SK-N-SH (cell line): ENCODE measurements at regions not wholly inside any gene's neighbourhood (a gene's known extent, or its start where the extent isn't known, plus 50 kb on each side); places are given as distances from the start of the nearest gene placed in this dataset.

ENCODE experiments used
- EZH2phosphoT487 ChIP-seq: fragments of 200-600 bp; sonication (generic); IDR thresholded peaks from 2 replicates; pipeline ENCODE4 v1.6.1; 2017; ENCODE audit warnings: low read depth, mixed run types, mild to moderate bottlenecking, antibody characterized with exemption, moderate library complexity, borderline replicate concordance
- FOXJ3 ChIP-seq: sonication (generic); formaldehyde crosslinking; IDR thresholded peaks from 2 replicates; pipeline ENCODE4 v1.5.1; 2020; ENCODE audit warnings: mild to moderate bottlenecking, missing genetic modification reagents
- GATA2 ChIP-seq: sonication (generic); formaldehyde crosslinking; IDR thresholded peaks from 2 replicates; pipeline ENCODE4 v1.5.0; 2020; ENCODE audit warnings: mild to moderate bottlenecking, missing genetic modification reagents
- JUND ChIP-seq: IDR thresholded peaks from 2 replicates; pipeline ENCODE4 v1.4.0; 2012
- MXI1 ChIP-seq: IDR thresholded peaks from 2 replicates; pipeline ENCODE4 v1.6.1; 2012; ENCODE audit warnings: mild to moderate bottlenecking, low read depth, low read length, improper control_type of control experiment
- POLR2AphosphoS5 ChIP-seq: IDR thresholded peaks from 2 replicates; pipeline ENCODE4 v1.6.1; 2012; ENCODE audit warnings: low read depth, low read length
- RAD21 ChIP-seq: IDR thresholded peaks from 2 replicates; pipeline ENCODE4 v1.6.1; 2012; ENCODE audit warnings: mild to moderate bottlenecking, low read length
- RFX5 ChIP-seq: IDR thresholded peaks from 2 replicates; pipeline ENCODE4 v1.6.1; 2012; ENCODE audit warnings: mild to moderate bottlenecking, improper control_type of control experiment, low read length
- RXRA ChIP-seq: IDR thresholded peaks from 2 replicates; pipeline ENCODE4 v1.4.0; 2012; ENCODE audit warnings: low read depth, mild to moderate bottlenecking, borderline replicate concordance
- SMC3 ChIP-seq: IDR thresholded peaks from 2 replicates; pipeline ENCODE4 v1.6.1; 2012; ENCODE audit warnings: low read depth, low read length, improper control_type of control experiment
- TAF1 ChIP-seq: IDR thresholded peaks from 2 replicates; pipeline ENCODE4 v1.6.1; 2012; ENCODE audit warnings: low read depth, mild to moderate bottlenecking, low read length, moderate library complexity, borderline replicate concordance
- USF2 ChIP-seq: fragments of 150-350 bp; IDR thresholded peaks from 2 replicates; pipeline ENCODE4 v1.6.1; 2017; ENCODE audit warnings: antibody characterized with exemption, low read length, low read depth, borderline replicate concordance
- TF ChIP-seq, protein P1 (sequence below): fragments of 150-350 bp; IDR thresholded peaks from 2 replicates; pipeline ENCODE4 v1.6.1; 2016; ENCODE audit warnings: mild to moderate bottlenecking, low read depth, low read length
- TF ChIP-seq, protein P2 (sequence below): fragments of 200-600 bp; sonication (generic); IDR thresholded peaks from 2 replicates; pipeline ENCODE4 v1.6.1; 2017; ENCODE audit warnings: antibody characterized with exemption, mild to moderate bottlenecking, moderate library complexity

DNA sequence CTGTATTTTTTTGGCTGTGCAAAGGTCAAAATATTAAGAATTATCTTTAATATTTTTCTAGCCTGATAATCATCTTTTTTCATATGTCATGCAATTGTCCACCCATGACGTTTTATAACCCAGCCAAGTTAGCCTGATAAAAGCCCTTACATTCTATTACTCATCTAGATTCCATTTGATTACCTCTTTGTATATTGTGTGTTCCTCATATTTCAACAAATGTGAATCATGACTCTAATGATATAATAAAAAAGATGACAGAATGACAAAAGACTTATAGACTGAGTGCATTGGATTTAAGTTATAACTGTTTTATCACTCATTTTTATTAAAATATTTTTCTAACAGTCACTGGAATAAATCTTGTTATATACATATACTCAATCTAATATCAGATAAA, 1560.0 kb upstream of the LRRTM3 start:
- TF ChIP-seq, protein P1, sequence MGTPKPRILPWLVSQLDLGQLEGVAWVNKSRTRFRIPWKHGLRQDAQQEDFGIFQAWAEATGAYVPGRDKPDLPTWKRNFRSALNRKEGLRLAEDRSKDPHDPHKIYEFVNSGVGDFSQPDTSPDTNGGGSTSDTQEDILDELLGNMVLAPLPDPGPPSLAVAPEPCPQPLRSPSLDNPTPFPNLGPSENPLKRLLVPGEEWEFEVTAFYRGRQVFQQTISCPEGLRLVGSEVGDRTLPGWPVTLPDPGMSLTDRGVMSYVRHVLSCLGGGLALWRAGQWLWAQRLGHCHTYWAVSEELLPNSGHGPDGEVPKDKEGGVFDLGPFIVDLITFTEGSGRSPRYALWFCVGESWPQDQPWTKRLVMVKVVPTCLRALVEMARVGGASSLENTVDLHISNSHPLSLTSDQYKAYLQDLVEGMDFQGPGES = no peak
- TF ChIP-seq USF2 (no peak), POLR2AphosphoS5 (no peak), MXI1 (no peak), EZH2phosphoT487 (no peak), RXRA (no peak), TAF1 (no peak), FOXJ3 (CRISPR knock-in tag) (no peak), RAD21 (no peak), JUND (no peak), SMC3 (no peak), RFX5 (no peak), GATA2 (no peak)
- TF ChIP-seq, protein P2, sequence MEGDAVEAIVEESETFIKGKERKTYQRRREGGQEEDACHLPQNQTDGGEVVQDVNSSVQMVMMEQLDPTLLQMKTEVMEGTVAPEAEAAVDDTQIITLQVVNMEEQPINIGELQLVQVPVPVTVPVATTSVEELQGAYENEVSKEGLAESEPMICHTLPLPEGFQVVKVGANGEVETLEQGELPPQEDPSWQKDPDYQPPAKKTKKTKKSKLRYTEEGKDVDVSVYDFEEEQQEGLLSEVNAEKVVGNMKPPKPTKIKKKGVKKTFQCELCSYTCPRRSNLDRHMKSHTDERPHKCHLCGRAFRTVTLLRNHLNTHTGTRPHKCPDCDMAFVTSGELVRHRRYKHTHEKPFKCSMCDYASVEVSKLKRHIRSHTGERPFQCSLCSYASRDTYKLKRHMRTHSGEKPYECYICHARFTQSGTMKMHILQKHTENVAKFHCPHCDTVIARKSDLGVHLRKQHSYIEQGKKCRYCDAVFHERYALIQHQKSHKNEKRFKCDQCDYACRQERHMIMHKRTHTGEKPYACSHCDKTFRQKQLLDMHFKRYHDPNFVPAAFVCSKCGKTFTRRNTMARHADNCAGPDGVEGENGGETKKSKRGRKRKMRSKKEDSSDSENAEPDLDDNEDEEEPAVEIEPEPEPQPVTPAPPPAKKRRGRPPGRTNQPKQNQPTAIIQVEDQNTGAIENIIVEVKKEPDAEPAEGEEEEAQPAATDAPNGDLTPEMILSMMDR = no peak
